Kidney epithelial cell (primary cell): ENCODE measurements at regions not wholly inside any gene's neighbourhood (a gene's known extent, or its start where the extent isn't known, plus 50 kb on each side); places are given as distances from the start of the nearest gene placed in this dataset.
"Not testable (repeated sequence)": the region's sequence is repeated elsewhere in the genome, so short reads cannot be mapped to it uniquely, and the experiment has no call there.

Experiments
- DNase-seq: peaks from one replicate; pipeline ENCODE4 v3.0.0-alpha.2; 2010; ENCODE audit warnings: low read depth
- H3K27me3 ChIP-seq: 2 replicates; pipeline ENCODE4 v1.6.0; 2011; ENCODE audit warnings: low read length; ENCODE audit not compliant: control insufficient read depth, insufficient read depth
- H3K36me3 ChIP-seq: 2 replicates; pipeline ENCODE4 v1.5.1; 2011; ENCODE audit warnings: low read length; ENCODE audit not compliant: control insufficient read depth, insufficient read depth
- H3K4me3 ChIP-seq: 2 replicates; pipeline ENCODE4 v1.5.1; 2011; ENCODE audit warnings: low read depth, mild to moderate bottlenecking, control low read depth, low read length
- CTCF ChIP-seq: IDR thresholded peaks from 2 replicates; pipeline ENCODE4 v1.5.1; 2011; ENCODE audit warnings: mild to moderate bottlenecking, moderate library complexity, low read length, control low read depth, inconsistent platforms; ENCODE audit not compliant: insufficient read depth, poor library complexity, severe bottlenecking

DNA sequence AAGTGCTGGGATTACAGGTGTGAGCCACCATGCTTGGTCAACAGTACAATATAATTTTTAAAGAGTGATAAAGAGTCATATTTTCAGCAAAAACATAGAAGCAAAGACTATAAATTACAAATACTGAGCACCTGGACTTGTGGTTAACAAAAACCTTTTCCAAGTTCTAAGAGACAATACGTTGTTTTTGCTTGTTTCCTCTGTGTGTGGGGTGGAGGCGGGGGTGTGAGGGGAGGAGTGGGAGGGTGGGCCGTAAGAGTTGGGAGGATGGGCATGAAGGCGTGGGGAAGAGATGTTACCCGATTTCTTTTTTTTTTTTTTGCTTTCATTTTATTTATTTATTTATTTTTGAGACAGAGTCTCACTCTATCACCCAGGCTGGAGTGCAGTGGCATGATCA is 78.0 kb upstream of the WIPF1 start:
- H3K36me3 ChIP-seq = no peaks in the 10 kb centered on the region
- no peak overlapping the region for H3K4me3 ChIP-seq
- DNase-seq = no peak
- no peak for TF ChIP-seq CTCF
- H3K27me3 ChIP-seq = no peaks in the 10 kb centered on the region

GRCh38 chr2:174673876-174674275 is 76.3 kb upstream of the WIPF1 start:
- no peak overlapping the region for H3K4me3 ChIP-seq
- no peaks in the 10 kb centered on the region for H3K27me3 ChIP-seq
- H3K36me3 ChIP-seq = no peaks in the 10 kb centered on the region
- no peak for TF ChIP-seq CTCF
- no peak for DNase-seq

DNA sequence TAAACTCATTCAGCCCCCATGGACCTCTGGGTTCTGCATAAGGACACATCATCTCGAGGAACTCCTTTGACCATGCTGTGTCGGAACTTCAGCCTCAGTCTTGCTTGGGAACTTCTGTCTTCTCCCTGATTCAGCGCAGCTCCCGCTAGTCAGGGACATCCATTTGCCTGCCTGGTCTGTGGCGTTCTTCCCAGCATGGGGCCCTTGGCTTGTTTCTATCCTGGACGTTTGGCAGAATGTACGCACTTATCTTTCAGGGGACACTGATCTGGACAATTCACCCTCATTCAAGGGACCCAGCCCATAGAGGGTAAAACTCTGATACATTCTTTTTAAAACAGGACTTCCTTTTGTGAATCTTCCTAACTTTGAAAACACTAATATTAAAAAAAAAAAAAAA is 75.8 kb upstream of the WIPF1 start:
- no peak for TF ChIP-seq CTCF
- DNase-seq = no peak
- no peaks in the 10 kb centered on the region for H3K36me3 ChIP-seq
- no peak overlapping the region for H3K4me3 ChIP-seq
- no peaks in the 10 kb centered on the region for H3K27me3 ChIP-seq

GRCh38 chr2:174671532-174671931 is 73.9 kb upstream of the WIPF1 start:
- not testable (repeated sequence) for H3K36me3 ChIP-seq, DNase-seq, H3K4me3 ChIP-seq, H3K27me3 ChIP-seq

DNA sequence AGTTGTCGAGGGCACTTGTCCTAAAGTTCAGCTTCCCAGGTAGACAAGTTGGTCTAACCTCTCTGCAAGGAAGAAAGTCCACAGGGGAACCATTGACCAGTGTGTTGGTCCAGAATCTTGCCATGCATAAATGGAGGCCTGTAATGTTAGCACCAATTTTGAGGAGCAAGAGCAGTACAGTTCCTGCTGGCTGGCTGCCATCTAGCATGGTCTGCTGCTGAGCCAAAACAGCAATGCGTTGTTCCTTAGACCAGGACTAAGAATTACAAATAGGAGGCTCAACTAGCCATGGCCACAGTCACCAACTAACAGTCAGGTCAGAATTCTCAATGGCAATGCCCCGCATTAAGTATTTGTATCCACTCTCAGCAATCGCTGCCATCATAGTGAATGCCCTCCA is 72.8 kb upstream of the WIPF1 start:
- Histone ChIP-seq H3K4me3 (no peak overlapping the region), H3K27me3 (no peaks in the 10 kb centered on the region), H3K36me3 (no peaks in the 10 kb centered on the region)
- TF ChIP-seq CTCF = no peak
- DNase-seq = no peak

- no peaks in the 10 kb centered on the region for H3K36me3 ChIP-seq
- no peaks in the 10 kb centered on the region for H3K27me3 ChIP-seq
- TF ChIP-seq CTCF = no peak
- H3K4me3 ChIP-seq = no peak overlapping the region
- no peak for DNase-seq
Measured at GRCh38 chr2:174669336-174669735, 71.7 kb upstream of the WIPF1 start.
